Spleen (tissue), 7 donors: ENCODE measurements at regions not wholly inside any gene's neighbourhood (a gene's known extent, or its start where the extent isn't known, plus 50 kb on each side); places are given as distances from the start of the nearest gene placed in this dataset.

Source experiments
- POLR2AphosphoS5 ChIP-seq, 3 donors: sonication (generic); formaldehyde crosslinking; IDR thresholded peaks; one replicate each; pipeline ENCODE4 v1.5.1; 2017; ENCODE audit warnings: antibody characterized with exemption in 3 of 3
- TF ChIP-seq, protein P1 (sequence below), 11 experiments: fragments of 200-600 bp in 7 of 11; fragments of 450-650 bp in 4 of 11; sonication (generic) in 4 of 11; IDR thresholded peaks in 8 of 11; conservative IDR thresholded peaks in 3 of 11; 1 replicate in 7 of 11; 2 replicates in 4 of 11; pipeline versions ENCODE4 v1.4.0 to v1.8.0; 2016 to 2021; ENCODE audit warnings: antibody characterized with exemption in 11 of 11, inconsistent platforms in 4 of 11, mild to moderate bottlenecking in 1 of 11
- donor health status: DM: no; HTN: no; CAD: no; lungs with moderate emphysema.
- donor health status: DM: no; HTN: no; CAD: no.
- donor health status: DM: no; HTN: no; CAD: no.

GRCh38 chr4:166657261-166657660, 577.0 kb downstream of the SPOCK3 start:
- TF ChIP-seq, protein P1, sequence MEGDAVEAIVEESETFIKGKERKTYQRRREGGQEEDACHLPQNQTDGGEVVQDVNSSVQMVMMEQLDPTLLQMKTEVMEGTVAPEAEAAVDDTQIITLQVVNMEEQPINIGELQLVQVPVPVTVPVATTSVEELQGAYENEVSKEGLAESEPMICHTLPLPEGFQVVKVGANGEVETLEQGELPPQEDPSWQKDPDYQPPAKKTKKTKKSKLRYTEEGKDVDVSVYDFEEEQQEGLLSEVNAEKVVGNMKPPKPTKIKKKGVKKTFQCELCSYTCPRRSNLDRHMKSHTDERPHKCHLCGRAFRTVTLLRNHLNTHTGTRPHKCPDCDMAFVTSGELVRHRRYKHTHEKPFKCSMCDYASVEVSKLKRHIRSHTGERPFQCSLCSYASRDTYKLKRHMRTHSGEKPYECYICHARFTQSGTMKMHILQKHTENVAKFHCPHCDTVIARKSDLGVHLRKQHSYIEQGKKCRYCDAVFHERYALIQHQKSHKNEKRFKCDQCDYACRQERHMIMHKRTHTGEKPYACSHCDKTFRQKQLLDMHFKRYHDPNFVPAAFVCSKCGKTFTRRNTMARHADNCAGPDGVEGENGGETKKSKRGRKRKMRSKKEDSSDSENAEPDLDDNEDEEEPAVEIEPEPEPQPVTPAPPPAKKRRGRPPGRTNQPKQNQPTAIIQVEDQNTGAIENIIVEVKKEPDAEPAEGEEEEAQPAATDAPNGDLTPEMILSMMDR (IDR thresholded peaks at IDR 0.05 in 8 of 11, conservative IDR thresholded peaks at IDR 0.05 in 3 of 11): no peak
- TF ChIP-seq POLR2AphosphoS5 (IDR thresholded peaks at IDR 0.05): no peak
